MCF 10A (cell line): ENCODE measurements at regions not wholly inside any gene's neighbourhood (a gene's known extent, or its start where the extent isn't known, plus 50 kb on each side); places are given as distances from the start of the nearest gene placed in this dataset.

ENCODE experiments used
- BruUV-seq: library from RNA; stranded (reverse); fragments of 400-500 nt; replicated peaks from 2 replicates; lab custom pipeline; 2021; lab: Mats Ljungman, UMichigan
- CTCF ChIA-PET: fragments of 300-600 bp; sonication (Branson Sonifier 250); formaldehyde crosslinking; extraction: SDS; loops from one replicate; lab custom pipeline; 2021; ENCODE audit warnings: antibody characterized with exemption, inconsistent platforms; lab: Yijun Ruan, JAX
- POLR2A ChIA-PET: fragments of 300-600, 350-650 bp; sonication (Branson Sonifier 250); formaldehyde crosslinking; extraction: SDS; loops from one replicate; lab custom pipeline; 2020; ENCODE audit warnings: antibody characterized with exemption, inconsistent platforms; lab: Yijun Ruan, JAX
- DNase-seq: peaks from one replicate; pipeline ENCODE4 v3.0.0-alpha.2; 2018; ENCODE audit not compliant: unreplicated experiment
- H3K27ac Mint-ChIP-seq: one replicate; pipeline ENCODE4 v1.8.0; 2022; ENCODE audit warnings: mild to moderate bottlenecking, low read depth, mixed read lengths; ENCODE audit not compliant: unreplicated experiment
- H3K27me3 Mint-ChIP-seq: one replicate; pipeline ENCODE4 v1.8.0; 2022; ENCODE audit warnings: mixed read lengths; ENCODE audit not compliant: insufficient read depth, unreplicated experiment
- H3K36me3 Mint-ChIP-seq: one replicate; pipeline ENCODE4 v1.8.0; 2022; ENCODE audit warnings: mild to moderate bottlenecking, moderate library complexity, mixed read lengths; ENCODE audit not compliant: insufficient read depth, unreplicated experiment
- H3K4me1 Mint-ChIP-seq: one replicate; pipeline ENCODE4 v1.8.0; 2022; ENCODE audit warnings: mixed read lengths; ENCODE audit not compliant: insufficient read depth, unreplicated experiment
- H3K4me3 Mint-ChIP-seq: one replicate; pipeline ENCODE4 v1.8.0; 2022; ENCODE audit warnings: mild to moderate bottlenecking, moderate library complexity, mixed read lengths; ENCODE audit not compliant: unreplicated experiment
- H3K9me3 Mint-ChIP-seq: one replicate; pipeline ENCODE4 v1.8.0; 2022; ENCODE audit warnings: mixed read lengths; ENCODE audit not compliant: unreplicated experiment
- intact Hi-C: fragments of 100-400 bp; cut with micrococcal nuclease; formaldehyde crosslinking; loops from 2 replicates; pipeline ENCODE4 v1.14.1; 2022
- TF ChIP-seq, protein P1 (sequence below): fragments of 200-600 bp; IDR thresholded peaks from one replicate; pipeline ENCODE4 v1.8.0; 2022; ENCODE audit warnings: antibody characterized with exemption, mild to moderate bottlenecking; ENCODE audit not compliant: unreplicated experiment

DNA sequence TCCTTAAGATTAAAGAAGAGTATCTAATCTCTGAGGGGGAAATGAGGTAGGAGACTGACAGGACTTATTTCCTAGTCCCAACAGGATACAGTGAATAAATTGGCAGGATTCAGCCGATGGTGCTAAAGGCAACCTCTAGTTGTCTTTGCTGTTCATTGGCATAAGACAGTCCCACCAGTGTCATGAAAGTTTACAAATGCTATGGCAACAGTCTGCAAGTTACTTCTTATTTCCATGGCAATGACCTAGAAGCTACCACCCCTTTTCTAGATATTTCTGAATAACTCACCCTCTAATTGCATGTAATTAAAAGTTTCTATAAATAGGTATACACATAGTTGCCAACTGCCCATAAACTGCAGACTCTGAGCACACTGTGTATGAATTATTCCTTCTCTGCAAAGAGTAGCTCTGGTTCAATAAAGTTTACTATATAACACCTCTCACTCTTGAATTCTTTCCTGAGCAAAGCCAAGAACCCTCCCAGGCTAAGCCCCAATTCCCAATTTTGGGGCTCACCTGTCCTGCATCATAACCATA lies 172.7 kb upstream of the LRATD1 start:
- BruUV-seq = no TSS peak
- Mint-ChIP-seq H3K4me3 (no peak overlapping the region), H3K9me3 (peaks cover 16% of the 10 kb centered on the region), H3K4me1 (no peaks in the 10 kb centered on the region), H3K27ac (no peak overlapping the region), H3K36me3 (no peaks in the 10 kb centered on the region), H3K27me3 (no peaks in the 10 kb centered on the region)
- CTCF ChIA-PET = no interaction called here
- no peak for DNase-seq
- POLR2A ChIA-PET = no interaction called here
- TF ChIP-seq, protein P1, sequence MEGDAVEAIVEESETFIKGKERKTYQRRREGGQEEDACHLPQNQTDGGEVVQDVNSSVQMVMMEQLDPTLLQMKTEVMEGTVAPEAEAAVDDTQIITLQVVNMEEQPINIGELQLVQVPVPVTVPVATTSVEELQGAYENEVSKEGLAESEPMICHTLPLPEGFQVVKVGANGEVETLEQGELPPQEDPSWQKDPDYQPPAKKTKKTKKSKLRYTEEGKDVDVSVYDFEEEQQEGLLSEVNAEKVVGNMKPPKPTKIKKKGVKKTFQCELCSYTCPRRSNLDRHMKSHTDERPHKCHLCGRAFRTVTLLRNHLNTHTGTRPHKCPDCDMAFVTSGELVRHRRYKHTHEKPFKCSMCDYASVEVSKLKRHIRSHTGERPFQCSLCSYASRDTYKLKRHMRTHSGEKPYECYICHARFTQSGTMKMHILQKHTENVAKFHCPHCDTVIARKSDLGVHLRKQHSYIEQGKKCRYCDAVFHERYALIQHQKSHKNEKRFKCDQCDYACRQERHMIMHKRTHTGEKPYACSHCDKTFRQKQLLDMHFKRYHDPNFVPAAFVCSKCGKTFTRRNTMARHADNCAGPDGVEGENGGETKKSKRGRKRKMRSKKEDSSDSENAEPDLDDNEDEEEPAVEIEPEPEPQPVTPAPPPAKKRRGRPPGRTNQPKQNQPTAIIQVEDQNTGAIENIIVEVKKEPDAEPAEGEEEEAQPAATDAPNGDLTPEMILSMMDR = no peak
- intact Hi-C loops = no loop called here

DNA sequence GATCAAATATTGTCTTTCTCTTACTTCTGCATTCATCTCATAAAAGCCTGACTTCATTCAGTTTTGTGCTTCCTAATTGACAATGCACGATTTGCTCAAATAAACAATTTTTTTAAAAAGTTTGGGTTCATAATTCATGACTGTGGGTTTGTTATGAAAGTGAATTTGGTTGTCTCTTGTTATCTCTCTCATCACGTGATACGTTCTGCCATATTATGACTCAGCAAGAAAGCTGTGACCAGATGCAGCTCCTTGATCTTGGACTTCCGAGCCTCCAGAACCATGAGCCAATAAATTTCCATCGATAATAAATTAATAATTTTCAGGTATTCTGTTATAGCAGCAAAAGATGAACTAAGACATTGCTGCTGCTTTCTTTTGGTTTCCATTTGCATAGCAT lies 156.5 kb upstream of the LRATD1 start:
- no TSS peak for BruUV-seq
- Mint-ChIP-seq H3K27me3 (no peaks in the 10 kb centered on the region), H3K4me1 (no peaks in the 10 kb centered on the region), H3K36me3 (no peaks in the 10 kb centered on the region), H3K4me3 (no peak overlapping the region), H3K9me3 (no peaks in the 10 kb centered on the region), H3K27ac (no peak overlapping the region)
- TF ChIP-seq, protein P1 = no peak
- intact Hi-C loops = no loop called here
- ChIA-PET POLR2A (no interaction called here), CTCF (interaction anchor here (0.8 kb wide), 1 partner anchor 98 kb away, joined by 3 read pairs; no protein-coding TSS in a partner anchor)
- no peak for DNase-seq

DNA sequence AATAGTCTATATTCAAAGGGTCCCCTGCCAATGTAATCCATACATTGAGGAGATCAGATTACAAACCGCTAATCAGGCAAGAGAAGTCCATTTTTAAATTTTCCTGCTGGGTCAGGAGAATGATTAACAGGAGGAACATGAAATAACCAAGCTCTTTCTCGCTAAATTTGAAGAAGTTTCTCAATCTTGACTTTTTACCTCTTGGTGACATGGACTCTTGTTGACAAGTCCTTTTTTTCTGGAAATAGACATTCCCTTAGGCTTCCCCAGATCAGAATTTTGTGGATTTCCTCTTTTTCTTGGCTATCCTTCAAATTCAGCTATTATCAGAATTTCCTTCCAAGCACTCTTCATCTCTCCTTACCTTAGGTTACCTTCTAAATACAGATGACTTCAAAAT lies 153.0 kb upstream of the LRATD1 start:
- Mint-ChIP-seq H3K4me1 (no peaks in the 10 kb centered on the region), H3K36me3 (no peaks in the 10 kb centered on the region), H3K27me3 (no peaks in the 10 kb centered on the region), H3K9me3 (no peaks in the 10 kb centered on the region), H3K4me3 (no peak overlapping the region), H3K27ac (no peak overlapping the region)
- intact Hi-C loops = no loop called here
- POLR2A ChIA-PET = no interaction called here
- CTCF ChIA-PET = interaction anchor here (0.6 to 0.7 kb wide), 3 partner anchors 18 to 360 kb away, joined by 3 read pairs; no protein-coding TSS in a partner anchor
- TF ChIP-seq, protein P1 = no peak
- no peak for DNase-seq
- no TSS peak for BruUV-seq

DNA sequence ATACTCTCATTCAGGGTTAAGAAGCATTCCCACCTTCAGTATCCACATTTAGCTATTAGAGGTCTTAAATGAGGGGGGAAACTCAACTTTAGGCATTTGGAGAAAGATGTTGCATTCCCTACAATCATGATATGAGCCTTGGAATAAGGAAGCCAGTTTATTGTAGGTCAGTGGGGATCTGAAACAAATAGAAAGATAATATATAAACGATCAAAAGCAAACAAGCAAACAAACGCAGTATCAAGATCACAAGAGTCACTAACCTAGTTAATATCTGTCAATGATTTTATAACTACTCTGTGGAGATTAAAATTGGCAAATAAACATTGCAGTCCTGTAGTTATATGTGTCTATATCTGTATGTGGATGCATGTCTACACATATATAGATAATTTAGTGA lies 152.4 kb upstream of the LRATD1 start:
- Mint-ChIP-seq H3K9me3 (no peaks in the 10 kb centered on the region), H3K27ac (no peak overlapping the region), H3K4me3 (no peak overlapping the region), H3K4me1 (no peaks in the 10 kb centered on the region), H3K27me3 (no peaks in the 10 kb centered on the region), H3K36me3 (no peaks in the 10 kb centered on the region)
- DNase-seq = no peak
- POLR2A ChIA-PET = no interaction called here
- intact Hi-C loops = no loop called here
- CTCF ChIA-PET = interaction anchor here (0.6 kb wide), 2 partner anchors 36 to 359 kb away, joined by 3 read pairs; no protein-coding TSS in a partner anchor
- no TSS peak for BruUV-seq
- TF ChIP-seq, protein P1 = no peak
